ENCODE measurements at regions not wholly inside any gene's neighbourhood (a gene's known extent, or its start where the extent isn't known, plus 50 kb on each side); places are given as distances from the start of the nearest gene placed in this dataset.

- TF ChIP-seq CTCF (IDR thresholded peaks at IDR 0.05; ENCODE audit: insufficient read depth, low read length, poor library complexity, severe bottlenecking) (no peak), EZH2phosphoT487 (conservative IDR thresholded peaks at IDR 0.05; ENCODE audit: low read length) (no peak)
These were observed 102.9 kb downstream of the MPP7 start for GRCh38 chr10:28199941-28200340.
